MM.1S (cell line): ENCODE measurements at regions not wholly inside any gene's neighbourhood (a gene's known extent, or its start where the extent isn't known, plus 50 kb on each side); places are given as distances from the start of the nearest gene placed in this dataset.

Source experiments
- DNase-seq: peaks from one replicate; pipeline ENCODE4 v3.0.0-alpha.2; 2015
- H2AFZ ChIP-seq: fragments of 300-600 bp; sonication (generic); 2 replicates; pipeline ENCODE4 v1.6.0; 2016; ENCODE audit warnings: antibody characterized with exemption, low read length
- H3F3A ChIP-seq: fragments of 300-600 bp; sonication (generic); 2 replicates; pipeline ENCODE4 v1.6.1; 2016; ENCODE audit warnings: mild to moderate bottlenecking, antibody characterized with exemption, low read length, moderate library complexity, mixed read lengths; ENCODE audit not compliant: insufficient read depth
- H3K27ac ChIP-seq: fragments of 300-600 bp; sonication (generic); 2 replicates; pipeline ENCODE4 v1.5.1; 2016; ENCODE audit warnings: mild to moderate bottlenecking, low read length
- H3K27me3 ChIP-seq: fragments of 300-600 bp; sonication (generic); replicated peaks from 2 replicates; pipeline ENCODE4 v1.6.0; 2016; ENCODE audit warnings: low read length; ENCODE audit not compliant: insufficient read depth
- H3K36me3 ChIP-seq: fragments of 300-600 bp; sonication (generic); replicated peaks from 2 replicates; pipeline ENCODE4 v1.6.1; 2016; ENCODE audit warnings: mild to moderate bottlenecking, low read length, mixed read lengths; ENCODE audit not compliant: insufficient read depth
- H3K4me1 ChIP-seq: fragments of 300-600 bp; sonication (generic); 2 replicates; pipeline ENCODE4 v1.6.1; 2016; ENCODE audit warnings: low read length, mixed read lengths
- H3K4me2 ChIP-seq: fragments of 300-600 bp; sonication (generic); 2 replicates; pipeline ENCODE4 v1.6.0; 2016; ENCODE audit warnings: low read depth, low read length
- H3K4me3 ChIP-seq: fragments of 300-600 bp; sonication (generic); 2 replicates; pipeline ENCODE4 v1.5.1; 2016; ENCODE audit warnings: low read length, mixed read lengths
- H3K79me2 ChIP-seq: fragments of 300-600 bp; sonication (generic); 2 replicates; pipeline ENCODE4 v1.6.1; 2016; ENCODE audit warnings: mixed run types, low read length, mixed read lengths
- H3K9ac ChIP-seq: fragments of 300-600 bp; sonication (generic); 2 replicates; pipeline ENCODE4 v1.6.1; 2016; ENCODE audit warnings: low read length, mixed read lengths
- H3K9me2 ChIP-seq: fragments of 300-600 bp; sonication (generic); replicated peaks from 2 replicates; pipeline ENCODE4 v1.6.1; 2016; ENCODE audit warnings: mild to moderate bottlenecking, low read length, mixed read lengths; ENCODE audit not compliant: insufficient read depth
- H3K9me3 ChIP-seq: fragments of 300-600 bp; sonication (generic); replicated peaks from 2 replicates; pipeline ENCODE4 v1.6.1; 2016; ENCODE audit warnings: mild to moderate bottlenecking, low read length, mixed read lengths; ENCODE audit not compliant: insufficient read depth
- H4K20me1 ChIP-seq: fragments of 300-600 bp; sonication (generic); 2 replicates; pipeline ENCODE4 v1.6.1; 2016; ENCODE audit warnings: mild to moderate bottlenecking, low read length, moderate library complexity, mixed read lengths; ENCODE audit not compliant: insufficient read depth
- EZH2 ChIP-seq: fragments of 300-600 bp; sonication (generic); optimal IDR thresholded peaks from 2 replicates; pipeline ENCODE3; 2017; ENCODE audit warnings: low read depth, mild to moderate bottlenecking, antibody characterized with exemption, low read length, mixed read lengths
- EZH2phosphoT487 ChIP-seq: fragments of 300-600 bp; sonication (generic); IDR thresholded peaks from 2 replicates; pipeline ENCODE4 v1.6.1; 2018; ENCODE audit warnings: antibody characterized with exemption, low read length
- TF ChIP-seq, protein P1 (sequence below): fragments of 300-600 bp; sonication (generic); IDR thresholded peaks from 2 replicates; pipeline ENCODE4 v1.5.1; 2016; ENCODE audit warnings: antibody characterized with exemption, low read length, mixed read lengths

DNA sequence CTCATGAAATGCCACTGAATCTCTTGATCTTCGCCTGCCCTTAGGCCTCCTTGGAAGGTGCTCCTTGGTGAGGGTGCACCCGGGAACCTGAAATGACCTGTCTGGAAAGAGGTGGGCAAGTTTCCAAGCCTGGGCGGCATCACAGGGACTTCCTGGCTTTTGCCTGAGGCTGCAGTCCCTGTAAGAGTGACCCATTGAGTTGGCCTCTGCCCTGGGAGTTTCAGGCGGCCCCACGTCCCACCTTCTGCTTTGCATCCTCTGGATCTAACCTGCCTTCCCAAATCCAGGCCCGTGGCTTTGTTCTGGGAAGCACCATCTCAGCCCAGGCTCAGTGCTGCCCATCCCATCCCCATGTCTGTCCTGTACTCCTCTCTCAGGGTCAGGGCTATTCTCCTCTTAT is 356.4 kb downstream of the RPS24 start:
- H3K27me3 ChIP-seq, result no peaks in the 10 kb centered on the region
- no peaks in the 10 kb centered on the region for H3F3A ChIP-seq
- no peaks in the 10 kb centered on the region for H3K4me1 ChIP-seq
- no peak overlapping the region for H3K4me3 ChIP-seq
- H3K9ac ChIP-seq, result no peak overlapping the region
- H3K27ac ChIP-seq, result no peak overlapping the region
- no peak overlapping the region for H2AFZ ChIP-seq
- no peaks in the 10 kb centered on the region for H3K36me3 ChIP-seq
- no peaks in the 10 kb centered on the region for H3K79me2 ChIP-seq
- H3K9me3 ChIP-seq, result no peaks in the 10 kb centered on the region
- TF ChIP-seq, protein P1, sequence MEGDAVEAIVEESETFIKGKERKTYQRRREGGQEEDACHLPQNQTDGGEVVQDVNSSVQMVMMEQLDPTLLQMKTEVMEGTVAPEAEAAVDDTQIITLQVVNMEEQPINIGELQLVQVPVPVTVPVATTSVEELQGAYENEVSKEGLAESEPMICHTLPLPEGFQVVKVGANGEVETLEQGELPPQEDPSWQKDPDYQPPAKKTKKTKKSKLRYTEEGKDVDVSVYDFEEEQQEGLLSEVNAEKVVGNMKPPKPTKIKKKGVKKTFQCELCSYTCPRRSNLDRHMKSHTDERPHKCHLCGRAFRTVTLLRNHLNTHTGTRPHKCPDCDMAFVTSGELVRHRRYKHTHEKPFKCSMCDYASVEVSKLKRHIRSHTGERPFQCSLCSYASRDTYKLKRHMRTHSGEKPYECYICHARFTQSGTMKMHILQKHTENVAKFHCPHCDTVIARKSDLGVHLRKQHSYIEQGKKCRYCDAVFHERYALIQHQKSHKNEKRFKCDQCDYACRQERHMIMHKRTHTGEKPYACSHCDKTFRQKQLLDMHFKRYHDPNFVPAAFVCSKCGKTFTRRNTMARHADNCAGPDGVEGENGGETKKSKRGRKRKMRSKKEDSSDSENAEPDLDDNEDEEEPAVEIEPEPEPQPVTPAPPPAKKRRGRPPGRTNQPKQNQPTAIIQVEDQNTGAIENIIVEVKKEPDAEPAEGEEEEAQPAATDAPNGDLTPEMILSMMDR, result no peak
- no peak for TF ChIP-seq EZH2phosphoT487
- no peak for TF ChIP-seq EZH2
- H4K20me1 ChIP-seq, result no peaks in the 10 kb centered on the region
- no peak overlapping the region for H3K4me2 ChIP-seq
- DNase-seq, result no peak
- H3K9me2 ChIP-seq, result no peaks in the 10 kb centered on the region

DNA sequence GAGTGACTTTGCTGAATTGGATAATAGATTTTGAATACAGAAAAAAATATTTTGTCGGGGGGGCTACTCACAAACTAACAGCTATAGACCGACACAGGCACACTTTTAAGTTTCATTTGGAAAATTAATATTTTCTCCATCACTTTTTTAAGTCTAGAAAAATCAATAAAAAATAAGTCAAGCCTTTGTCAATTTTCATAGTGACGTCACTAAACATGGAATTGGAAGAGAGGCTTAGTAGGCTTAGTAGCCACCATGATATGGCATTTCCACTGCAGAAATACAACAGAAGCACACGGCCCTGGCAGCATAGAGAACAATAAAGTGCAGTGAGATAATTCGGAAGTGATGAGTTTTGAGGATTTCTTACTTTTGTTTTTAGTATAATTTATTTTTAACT is 357.2 kb downstream of the RPS24 start:
- Histone ChIP-seq H3K36me3 (no peaks in the 10 kb centered on the region), H4K20me1 (no peaks in the 10 kb centered on the region), H3K4me3 (no peak overlapping the region), H2AFZ (no peak overlapping the region), H3K4me1 (no peaks in the 10 kb centered on the region), H3K9me2 (no peaks in the 10 kb centered on the region), H3K27me3 (no peaks in the 10 kb centered on the region), H3K9me3 (no peaks in the 10 kb centered on the region), H3K79me2 (no peaks in the 10 kb centered on the region), H3K27ac (no peak overlapping the region), H3F3A (no peaks in the 10 kb centered on the region), H3K9ac (no peak overlapping the region), H3K4me2 (no peak overlapping the region)
- TF ChIP-seq EZH2phosphoT487 (no peak), EZH2 (no peak)
- TF ChIP-seq, protein P1, result no peak
- no peak for DNase-seq

DNA sequence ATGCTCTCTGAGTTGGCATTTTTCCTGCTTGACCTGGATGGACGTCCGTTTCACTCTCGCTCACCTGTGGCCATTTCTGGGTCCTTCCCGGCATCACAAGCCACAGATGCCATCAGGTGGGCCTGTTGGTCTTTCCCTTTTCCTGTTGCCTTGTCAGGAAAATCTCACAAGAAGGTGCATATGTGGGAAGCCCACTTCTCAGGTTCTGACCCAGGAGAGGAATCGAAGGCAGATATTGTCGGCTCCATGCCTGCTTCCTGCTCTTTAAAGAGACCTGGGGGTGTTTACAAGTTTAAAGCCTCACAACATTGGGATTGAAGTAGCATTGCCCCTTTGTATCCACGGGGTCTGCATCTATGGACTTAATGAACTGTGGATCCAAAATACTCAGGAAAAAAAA is 357.9 kb downstream of the RPS24 start:
- Histone ChIP-seq H3K9me3 (no peaks in the 10 kb centered on the region), H4K20me1 (no peaks in the 10 kb centered on the region), H3F3A (no peaks in the 10 kb centered on the region), H3K4me2 (no peak overlapping the region), H3K27ac (no peak overlapping the region), H3K4me1 (no peaks in the 10 kb centered on the region), H3K9me2 (no peaks in the 10 kb centered on the region), H3K4me3 (no peak overlapping the region), H3K79me2 (no peaks in the 10 kb centered on the region), H3K36me3 (no peaks in the 10 kb centered on the region), H3K9ac (no peak overlapping the region), H2AFZ (no peak overlapping the region), H3K27me3 (no peaks in the 10 kb centered on the region)
- no peak for TF ChIP-seq EZH2
- TF ChIP-seq, protein P1, result no peak
- no peak for TF ChIP-seq EZH2phosphoT487
- no peak for DNase-seq
